WTC11 (cell line): ENCODE measurements at regions not wholly inside any gene's neighbourhood (a gene's known extent, or its start where the extent isn't known, plus 50 kb on each side); places are given as distances from the start of the nearest gene placed in this dataset.

Experiments used
- ATAC-seq: fragments of 200-7000 bp; cut with Tn5 transposase; 2 replicates; pipeline ENCODE4 v1.10.0; 2021; ENCODE audit warnings: mild to moderate bottlenecking, moderate library complexity
- CTCF ChIA-PET: fragments of 300-600 bp; sonication (Branson Sonifier 250); formaldehyde crosslinking; loops from one replicate; lab custom pipeline; 2021; ENCODE audit warnings: antibody characterized with exemption; lab: Charles Lee
- POLR2A ChIA-PET: fragments of 350-600 bp; sonication (Branson Sonifier 250); formaldehyde crosslinking; loops from one replicate; lab custom pipeline; 2021; ENCODE audit warnings: antibody characterized with exemption; lab: Charles Lee
- DNase-seq: peaks from one replicate; pipeline ENCODE4 v3.0.0; 2021; ENCODE audit warnings: low spot score
- H3K27ac Mint-ChIP-seq: 2 replicates; pipeline ENCODE4 v1.8.0; 2021; ENCODE audit warnings: mixed read lengths
- H3K27me3 Mint-ChIP-seq: 2 replicates; pipeline ENCODE4 v1.8.0; 2021; ENCODE audit warnings: low read depth, mild to moderate bottlenecking, moderate library complexity, mixed read lengths
- H3K36me3 Mint-ChIP-seq: 2 replicates; pipeline ENCODE4 v1.8.0; 2021; ENCODE audit warnings: mixed read lengths
- H3K4me1 Mint-ChIP-seq: 2 replicates; pipeline ENCODE4 v1.8.0; 2022; ENCODE audit warnings: mixed read lengths
- H3K4me3 Mint-ChIP-seq: 2 replicates; pipeline ENCODE4 v1.8.0; 2021; ENCODE audit warnings: mild to moderate bottlenecking, moderate library complexity, mixed read lengths
- H3K9me3 Mint-ChIP-seq: 2 replicates; pipeline ENCODE4 v1.8.0; 2021; ENCODE audit warnings: mixed read lengths
- CBFB ChIP-seq: sonication (generic); formaldehyde crosslinking; IDR thresholded peaks from 2 replicates; pipeline ENCODE4 v1.8.1; 2022; ENCODE audit warnings: mild to moderate bottlenecking, low read depth, missing genetic modification reagents
- E2F5 ChIP-seq: sonication (generic); formaldehyde crosslinking; IDR thresholded peaks from 2 replicates; pipeline ENCODE4 v1.8.1; 2022; ENCODE audit warnings: mild to moderate bottlenecking, moderate library complexity, missing genetic modification reagents
- ESRRA ChIP-seq: sonication (generic); formaldehyde crosslinking; IDR thresholded peaks from 2 replicates; pipeline ENCODE4 v1.8.1; 2022; ENCODE audit warnings: mild to moderate bottlenecking, missing genetic modification reagents, borderline replicate concordance
- FOXP1 ChIP-seq: sonication (generic); formaldehyde crosslinking; IDR thresholded peaks from 2 replicates; pipeline ENCODE4 v1.8.0; 2022; ENCODE audit warnings: missing genetic modification reagents, mild to moderate bottlenecking, moderate library complexity, borderline replicate concordance
- GABPB1 ChIP-seq: sonication (generic); formaldehyde crosslinking; IDR thresholded peaks from 2 replicates; pipeline ENCODE4 v1.8.1; 2023; ENCODE audit warnings: mild to moderate bottlenecking, missing genetic modification reagents
- GRHL2 ChIP-seq: fragments of 250-450 bp; sonication (Bioruptor Pico); IDR thresholded peaks from 2 replicates; pipeline ENCODE4 v1.8.0; 2022; ENCODE audit warnings: mild to moderate bottlenecking, moderate library complexity; ENCODE audit not compliant: insufficient replicate concordance, severe bottlenecking
- HMGA2 ChIP-seq: fragments of 250-450 bp; sonication (Bioruptor Pico); IDR thresholded peaks from 2 replicates; pipeline ENCODE4 v1.4.0; 2021; ENCODE audit warnings: mild to moderate bottlenecking, moderate library complexity
- JAZF1 ChIP-seq: fragments of 250-450 bp; sonication (Bioruptor Pico); IDR thresholded peaks from 2 replicates; pipeline ENCODE4 v1.9.0; 2021; ENCODE audit warnings: moderate library complexity, mild to moderate bottlenecking, inconsistent platforms
- JUN ChIP-seq: sonication (generic); formaldehyde crosslinking; IDR thresholded peaks from 2 replicates; pipeline ENCODE4 v1.8.0; 2023; ENCODE audit warnings: mild to moderate bottlenecking, missing genetic modification reagents
- MXD4 ChIP-seq: fragments of 250-450 bp; sonication (Bioruptor Pico); IDR thresholded peaks from 2 replicates; pipeline ENCODE4 v1.8.0; 2021; ENCODE audit warnings: mild to moderate bottlenecking, moderate library complexity, borderline replicate concordance
- NFATC4 ChIP-seq: fragments of 250-450 bp; sonication (Bioruptor Pico); IDR thresholded peaks from 2 replicates; pipeline ENCODE4 v1.9.0; 2021; ENCODE audit warnings: mild to moderate bottlenecking
- NFE2L1 ChIP-seq: sonication (generic); formaldehyde crosslinking; IDR thresholded peaks from 2 replicates; pipeline ENCODE4 v1.8.1; 2023; ENCODE audit warnings: missing genetic modification reagents
- OVOL2 ChIP-seq: fragments of 250-450 bp; sonication (Bioruptor Pico); IDR thresholded peaks from 2 replicates; pipeline ENCODE4 v1.9.0; 2021; ENCODE audit warnings: mild to moderate bottlenecking, borderline replicate concordance
- PREB ChIP-seq: sonication (generic); formaldehyde crosslinking; IDR thresholded peaks from 2 replicates; pipeline ENCODE4 v1.8.1; 2022; ENCODE audit warnings: mild to moderate bottlenecking, missing genetic modification reagents, moderate library complexity, borderline replicate concordance
- RORB ChIP-seq: fragments of 250-450 bp; sonication (Bioruptor Pico); IDR thresholded peaks from 2 replicates; pipeline ENCODE4 v1.9.0; 2021; ENCODE audit warnings: mild to moderate bottlenecking
- TCF7 ChIP-seq: sonication (generic); formaldehyde crosslinking; IDR thresholded peaks from 2 replicates; pipeline ENCODE4 v1.8.0; 2022; ENCODE audit warnings: mild to moderate bottlenecking, low read depth, missing genetic modification reagents, moderate library complexity
- TEAD4 ChIP-seq: sonication (generic); formaldehyde crosslinking; IDR thresholded peaks from 2 replicates; pipeline ENCODE4 v1.8.0; 2022; ENCODE audit warnings: mild to moderate bottlenecking, missing genetic modification reagents
- TP53 ChIP-seq: sonication (generic); formaldehyde crosslinking; IDR thresholded peaks from 2 replicates; pipeline ENCODE4 v1.8.1; 2023; ENCODE audit warnings: mild to moderate bottlenecking, missing genetic modification reagents
- ZMAT4 ChIP-seq: fragments of 250-450 bp; sonication (Bioruptor Pico); IDR thresholded peaks from 2 replicates; pipeline ENCODE4 v1.9.0; 2021; ENCODE audit warnings: mild to moderate bottlenecking
- ZNF121 ChIP-seq: sonication (generic); formaldehyde crosslinking; IDR thresholded peaks from 2 replicates; pipeline ENCODE4 v1.8.0; 2023; ENCODE audit warnings: missing genetic modification reagents
- ZNF425 ChIP-seq: fragments of 250-450 bp; sonication (Bioruptor Pico); conservative IDR thresholded peaks from 2 replicates; pipeline ENCODE4 v1.9.0; 2021; ENCODE audit warnings: mild to moderate bottlenecking
- ZNF512 ChIP-seq: sonication (generic); formaldehyde crosslinking; IDR thresholded peaks from 2 replicates; pipeline ENCODE4 v1.8.1; 2022; ENCODE audit warnings: missing genetic modification reagents, borderline replicate concordance

GRCh38 chr7:12967322-12967721 is 279.9 kb downstream of the ARL4A start (continued):
- no peak for TF ChIP-seq PREB (CRISPR knock-in tag)
- TF ChIP-seq E2F5 (CRISPR knock-in tag), result no peak
- no peak for TF ChIP-seq TEAD4
- TF ChIP-seq GRHL2, result no peak
- TF ChIP-seq, all 79 proteins: peak for 0

GRCh38 chr7:12968836-12969422 is 281.5 kb downstream of the ARL4A start:
- no peak for ATAC-seq
- no peak for TF ChIP-seq ZNF512 (CRISPR knock-in tag)
- TF ChIP-seq CBFB (CRISPR knock-in tag), result no peak
- no peak for TF ChIP-seq ZMAT4 (CRISPR knock-in tag)
- TF ChIP-seq FOXP1 (CRISPR knock-in tag), result no peak
- no peak for TF ChIP-seq TP53 (CRISPR knock-in tag)
- no peak for TF ChIP-seq NFE2L1 (CRISPR knock-in tag)
- TF ChIP-seq ZNF121 (CRISPR knock-in tag), result no peak
- TF ChIP-seq GABPB1 (CRISPR knock-in tag), result no peak
- TF ChIP-seq HMGA2, result no peak
- no peak for TF ChIP-seq JUN (CRISPR knock-in tag)
- no peak for TF ChIP-seq JAZF1 (CRISPR knock-in tag)
- TF ChIP-seq ZNF425 (CRISPR knock-in tag), result no peak
- no peak for TF ChIP-seq MXD4 (CRISPR knock-in tag)
- no peak for TF ChIP-seq OVOL2 (CRISPR knock-in tag)
- no peak for TF ChIP-seq TCF7 (CRISPR knock-in tag)
- TF ChIP-seq ESRRA, result no peak
- no peak for TF ChIP-seq NFATC4 (CRISPR knock-in tag)
- TF ChIP-seq RORB (CRISPR knock-in tag), result no peak
- no peak for DNase-seq
- H3K4me3 Mint-ChIP-seq, result no peak overlapping the region
- POLR2A ChIA-PET, result no interaction called here
- CTCF ChIA-PET, result no interaction called here
- H3K9me3 Mint-ChIP-seq, result no peaks in the 10 kb centered on the region
- H3K4me1 Mint-ChIP-seq, result 0 out of 2 replicates have a peak, but pooled peaks cover 4% of the 10 kb centered on the region
- no peaks in the 10 kb centered on the region for H3K36me3 Mint-ChIP-seq
- no peaks in the 10 kb centered on the region for H3K27me3 Mint-ChIP-seq
- H3K27ac Mint-ChIP-seq, result no peak overlapping the region
